ENCODE measurements at regions not wholly inside any gene's neighbourhood (a gene's known extent, or its start where the extent isn't known, plus 50 kb on each side); places are given as distances from the start of the nearest gene placed in this dataset.

DNA sequence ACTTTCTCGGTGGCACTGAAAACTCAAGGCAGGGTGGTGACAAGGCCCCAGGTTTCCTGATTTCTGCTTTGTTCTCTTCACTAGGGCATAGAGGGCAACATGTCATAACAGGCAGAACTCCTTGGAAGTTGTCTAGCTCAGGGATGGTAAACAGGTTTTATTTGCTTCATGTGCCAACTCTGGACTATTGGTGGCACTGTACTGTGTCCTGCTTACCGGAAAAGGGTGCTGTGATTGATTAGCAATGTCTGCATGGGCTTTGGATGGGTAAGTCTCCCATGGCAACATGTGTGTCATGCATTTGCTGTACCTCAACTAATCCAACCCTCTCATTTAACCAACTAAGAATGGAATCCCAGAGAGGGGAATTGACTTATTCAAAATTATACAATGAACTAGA lies 70.7 kb upstream of the USP24 start:
- DNase-seq (ENCODE audit: low read depth, low spot score) = no peak
- Histone ChIP-seq H3K27me3 (ENCODE audit: control insufficient read depth, insufficient read depth, low read length) (no peaks in the 10 kb centered on the region), H3K27ac (ENCODE audit: low read depth, low read length) (no peak overlapping the region), H3K9me3 (ENCODE audit: control insufficient read depth, insufficient read depth, low read length) (peaks cover 3% of the 10 kb centered on the region; the same call in 1 of the 2 replicates), H3K4me3 (ENCODE audit: low read depth, low read length) (no peak overlapping the region)
- POLR2A ChIA-PET = no interaction called here
- CTCF ChIA-PET = interaction anchor here (1.1 to 2.3 kb wide), 3 partner anchors 52 to 1299 kb away, joined by 3 to 11 read pairs (median 10); no protein-coding TSS in a partner anchor
- TF ChIP-seq, protein P1, sequence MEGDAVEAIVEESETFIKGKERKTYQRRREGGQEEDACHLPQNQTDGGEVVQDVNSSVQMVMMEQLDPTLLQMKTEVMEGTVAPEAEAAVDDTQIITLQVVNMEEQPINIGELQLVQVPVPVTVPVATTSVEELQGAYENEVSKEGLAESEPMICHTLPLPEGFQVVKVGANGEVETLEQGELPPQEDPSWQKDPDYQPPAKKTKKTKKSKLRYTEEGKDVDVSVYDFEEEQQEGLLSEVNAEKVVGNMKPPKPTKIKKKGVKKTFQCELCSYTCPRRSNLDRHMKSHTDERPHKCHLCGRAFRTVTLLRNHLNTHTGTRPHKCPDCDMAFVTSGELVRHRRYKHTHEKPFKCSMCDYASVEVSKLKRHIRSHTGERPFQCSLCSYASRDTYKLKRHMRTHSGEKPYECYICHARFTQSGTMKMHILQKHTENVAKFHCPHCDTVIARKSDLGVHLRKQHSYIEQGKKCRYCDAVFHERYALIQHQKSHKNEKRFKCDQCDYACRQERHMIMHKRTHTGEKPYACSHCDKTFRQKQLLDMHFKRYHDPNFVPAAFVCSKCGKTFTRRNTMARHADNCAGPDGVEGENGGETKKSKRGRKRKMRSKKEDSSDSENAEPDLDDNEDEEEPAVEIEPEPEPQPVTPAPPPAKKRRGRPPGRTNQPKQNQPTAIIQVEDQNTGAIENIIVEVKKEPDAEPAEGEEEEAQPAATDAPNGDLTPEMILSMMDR (IDR thresholded peaks at IDR 0.05; ENCODE audit: low read depth, low read length) = no peak

DNA sequence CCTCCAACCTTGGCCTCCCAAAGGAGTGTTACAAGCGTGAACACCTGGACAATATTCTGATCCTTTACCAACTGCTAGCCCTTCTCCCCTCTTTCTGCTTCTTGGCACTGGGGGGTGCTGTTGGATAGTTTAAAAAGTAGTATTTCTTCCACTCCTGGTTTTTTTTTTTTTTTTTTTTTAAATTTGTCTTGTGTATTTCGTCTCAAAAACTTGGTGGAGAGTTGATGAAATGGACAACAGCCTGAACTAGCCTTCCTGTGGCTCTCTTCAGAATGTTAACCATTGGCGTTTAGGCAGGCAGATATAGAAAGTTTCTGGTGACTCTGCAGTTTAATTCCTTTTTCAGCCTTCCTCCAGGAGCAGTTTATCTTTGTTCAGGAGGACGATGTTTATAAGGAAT lies 69.7 kb upstream of the USP24 start:
- POLR2A ChIA-PET = no interaction called here
- peak; percentile 27 for DNase-seq (ENCODE audit: low read depth, low spot score)

DNA sequence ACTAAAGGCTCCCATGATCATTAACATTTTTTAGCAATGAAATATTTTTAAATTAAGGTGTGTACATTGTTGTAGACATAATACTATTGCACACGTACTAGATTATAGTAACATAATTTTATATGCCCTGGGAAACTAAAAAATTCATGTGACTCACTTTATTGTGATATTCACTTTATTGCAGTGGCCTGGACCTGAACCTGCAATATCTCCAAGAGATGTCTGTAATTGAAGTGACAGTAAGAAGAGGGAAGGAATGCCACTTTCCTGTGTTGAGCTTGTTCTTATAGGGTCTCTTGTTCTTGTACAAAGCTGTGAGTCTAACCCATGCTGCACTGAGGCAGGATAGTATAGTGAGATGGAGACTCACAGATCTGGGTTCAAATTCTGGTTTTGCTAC lies 66.9 kb upstream of the USP24 start:
- no peak overlapping the region for H3K4me3 ChIP-seq (ENCODE audit: low read depth, low read length)
- no peaks in the 10 kb centered on the region for H3K9me3 ChIP-seq (ENCODE audit: control insufficient read depth, insufficient read depth, low read length)
- no peaks in the 10 kb centered on the region for H3K27me3 ChIP-seq (ENCODE audit: control insufficient read depth, insufficient read depth, low read length)
- TF ChIP-seq, protein P1 (IDR thresholded peaks at IDR 0.05; ENCODE audit: low read depth, low read length) = no peak
- ChIA-PET CTCF (interaction anchor here (0.9 to 6.6 kb wide), 5 partner anchors 55 to 1539 kb away, joined by 3 to 84 read pairs (median 14); no protein-coding TSS in a partner anchor), POLR2A (no interaction called here)
- DNase-seq (ENCODE audit: low read depth, low spot score) = no peak
- H3K27ac ChIP-seq (ENCODE audit: low read depth, low read length) = no peak overlapping the region

More for the DNA sequence above, 69.7 kb upstream of the USP24 start:
- no peak overlapping the region for H3K27ac ChIP-seq (ENCODE audit: low read depth, low read length)
- no peak overlapping the region for H3K4me3 ChIP-seq (ENCODE audit: low read depth, low read length)
- CTCF ChIA-PET = interaction anchor here (0.6 to 3.0 kb wide), 35 partner anchors 20 to 1581 kb away, joined by 3 to 47 read pairs (median 4); partner anchors contain the start of gene PLPP3
- peaks cover 3% of the 10 kb centered on the region; the same call in 1 of the 2 replicates for H3K9me3 ChIP-seq (ENCODE audit: control insufficient read depth, insufficient read depth, low read length)
- TF ChIP-seq, protein P1 (IDR thresholded peaks at IDR 0.05; ENCODE audit: low read depth, low read length) = peak; percentile 76
- no peaks in the 10 kb centered on the region for H3K27me3 ChIP-seq (ENCODE audit: control insufficient read depth, insufficient read depth, low read length)

DNA sequence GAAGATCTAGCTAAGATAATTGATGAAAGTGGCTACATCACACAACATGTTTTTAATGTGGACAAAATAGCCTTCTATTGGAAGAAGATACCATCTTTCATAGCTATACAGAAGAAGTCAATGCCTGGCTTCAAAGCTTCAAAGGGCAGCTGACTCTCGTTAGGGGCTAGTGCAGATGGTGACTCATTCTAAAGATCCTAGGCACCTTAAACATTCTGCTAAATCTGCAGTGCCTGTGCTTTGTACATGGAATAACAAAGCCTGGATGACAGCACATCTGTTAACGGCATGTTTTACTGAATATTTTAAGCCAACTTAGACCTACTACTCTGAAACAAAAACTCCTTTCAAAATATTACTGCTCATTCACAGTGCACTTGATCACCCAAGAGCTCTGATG lies 65.6 kb upstream of the USP24 start:
- ChIA-PET POLR2A (interaction anchor here (0.6 kb wide), 1 partner anchor 45 kb away, joined by 11 read pairs; no protein-coding TSS in a partner anchor), CTCF (interaction anchor here (0.6 to 6.6 kb wide), 5 partner anchors 57 to 1428 kb away, joined by 3 to 84 read pairs (median 14); no protein-coding TSS in a partner anchor)
- no peak for DNase-seq (ENCODE audit: low read depth, low spot score)
- Histone ChIP-seq H3K9me3 (ENCODE audit: control insufficient read depth, insufficient read depth, low read length) (no peaks in the 10 kb centered on the region), H3K4me3 (ENCODE audit: low read depth, low read length) (no peak overlapping the region), H3K27ac (ENCODE audit: low read depth, low read length) (no peak overlapping the region), H3K27me3 (ENCODE audit: control insufficient read depth, insufficient read depth, low read length) (no peaks in the 10 kb centered on the region)
- TF ChIP-seq, protein P1 (IDR thresholded peaks at IDR 0.05; ENCODE audit: low read depth, low read length) = no peak

DNA sequence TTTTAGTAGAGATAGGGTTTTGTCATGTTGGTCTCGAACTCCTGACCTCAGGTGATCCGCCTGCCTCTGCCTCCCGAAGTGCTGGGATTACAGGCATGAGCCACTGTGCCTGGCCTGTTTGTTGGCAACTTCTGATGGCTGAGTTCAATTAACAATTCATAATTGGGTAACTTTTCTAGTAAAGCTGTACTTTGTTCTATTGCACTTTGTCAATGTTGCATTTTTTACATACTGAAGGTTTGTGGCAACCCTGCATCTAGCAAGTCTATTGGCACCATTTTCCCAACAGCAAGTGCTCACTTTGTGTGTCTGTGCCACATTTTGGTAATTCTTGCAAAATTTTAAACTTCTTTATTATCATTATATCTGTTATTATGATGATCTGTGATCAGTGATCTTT lies 64.5 kb upstream of the USP24 start:
- no peaks in the 10 kb centered on the region for H3K27me3 ChIP-seq (ENCODE audit: control insufficient read depth, insufficient read depth, low read length)
- no peak overlapping the region for H3K4me3 ChIP-seq (ENCODE audit: low read depth, low read length)
- POLR2A ChIA-PET = no interaction called here
- no peaks in the 10 kb centered on the region for H3K9me3 ChIP-seq (ENCODE audit: control insufficient read depth, insufficient read depth, low read length)
- CTCF ChIA-PET = interaction anchor here (0.7 to 6.6 kb wide), 4 partner anchors 58 to 1306 kb away, joined by 3 to 84 read pairs (median 14); no protein-coding TSS in a partner anchor
- TF ChIP-seq, protein P1 (IDR thresholded peaks at IDR 0.05; ENCODE audit: low read depth, low read length) = no peak
- H3K27ac ChIP-seq (ENCODE audit: low read depth, low read length) = no peak overlapping the region
- DNase-seq (ENCODE audit: low read depth, low spot score) = no peak
